GM23338 (cell line): ENCODE measurements at regions not wholly inside any gene's neighbourhood (a gene's known extent, or its start where the extent isn't known, plus 50 kb on each side); places are given as distances from the start of the nearest gene placed in this dataset.

Source experiments
- ATAC-seq: fragments of 200-7000 bp; cut with Tn5 transposase; 3 replicates; pipeline ENCODE4 v1.9.1; 2020
- DNase-seq: peaks from one replicate; pipeline ENCODE4 v3.0.0-alpha.2; 2015; ENCODE audit warnings: low spot score
- H2AFZ ChIP-seq: fragments of 200-600 bp; sonication (generic); 2 replicates; pipeline ENCODE4 v1.8.0; 2016; ENCODE audit warnings: antibody characterized with exemption, mild to moderate bottlenecking, moderate library complexity
- H3F3A ChIP-seq: fragments of 200-600 bp; sonication (generic); replicated peaks from 2 replicates; pipeline ENCODE4 v1.8.0; 2017; ENCODE audit warnings: antibody characterized with exemption, mixed run types, low read depth
- H3K27ac ChIP-seq: fragments of 200-600 bp; sonication (generic); 2 replicates; pipeline ENCODE4 v1.6.1; 2016; ENCODE audit warnings: low read depth
- H3K27me3 ChIP-seq: fragments of 200-600 bp; sonication (generic); 2 replicates; pipeline ENCODE4 v1.8.0; 2016; ENCODE audit warnings: mild to moderate bottlenecking, mixed run types, moderate library complexity; ENCODE audit not compliant: insufficient read depth
- H3K36me3 ChIP-seq: fragments of 200-600 bp; sonication (generic); 2 replicates; pipeline ENCODE4 v1.8.0; 2016; ENCODE audit warnings: mild to moderate bottlenecking; ENCODE audit not compliant: insufficient read depth
- H3K4me1 ChIP-seq: fragments of 200-600 bp; sonication (generic); 2 replicates; pipeline ENCODE4 v1.8.0; 2016; ENCODE audit warnings: mild to moderate bottlenecking, moderate library complexity; ENCODE audit not compliant: insufficient read depth
- H3K4me2 ChIP-seq: fragments of 200-600 bp; sonication (generic); 2 replicates; pipeline ENCODE4 v1.7.1; 2017; ENCODE audit warnings: mixed run types
- H3K4me3 ChIP-seq: fragments of 200-600 bp; sonication (generic); 2 replicates; pipeline ENCODE4 v1.6.1; 2016; ENCODE audit warnings: mixed run types
- H3K79me2 ChIP-seq: fragments of 200-600 bp; sonication (generic); replicated peaks from 2 replicates; pipeline ENCODE4 v1.8.0; 2017; ENCODE audit warnings: mild to moderate bottlenecking; ENCODE audit not compliant: insufficient read depth
- H3K9me2 ChIP-seq: fragments of 200-600 bp; sonication (generic); 2 replicates; pipeline ENCODE4 v1.8.0; 2017; ENCODE audit not compliant: insufficient read depth
- H4K20me1 ChIP-seq: fragments of 200-600 bp; sonication (generic); replicated peaks from 2 replicates; pipeline ENCODE4 v1.8.0; 2017; ENCODE audit warnings: mild to moderate bottlenecking; ENCODE audit not compliant: insufficient read depth
- H3K27ac Mint-ChIP-seq: 2 replicates; pipeline ENCODE4 v1.8.0; 2020; ENCODE audit warnings: inconsistent platforms, mild to moderate bottlenecking, moderate library complexity, mixed read lengths
- H3K27me3 Mint-ChIP-seq: 3 replicates; pipeline ENCODE4 v1.8.0; 2022; ENCODE audit warnings: low read depth, mild to moderate bottlenecking, moderate library complexity, mixed read lengths, inconsistent platforms; ENCODE audit not compliant: insufficient read depth, poor library complexity
- H3K36me3 Mint-ChIP-seq: 3 replicates; pipeline ENCODE4 v1.8.0; 2021; ENCODE audit warnings: low read depth, mild to moderate bottlenecking, inconsistent platforms, moderate library complexity, mixed read lengths
- H3K4me1 Mint-ChIP-seq: 3 replicates; pipeline ENCODE4 v1.8.0; 2020; ENCODE audit warnings: mild to moderate bottlenecking, inconsistent platforms, mixed read lengths
- H3K4me3 Mint-ChIP-seq: 3 replicates; pipeline ENCODE4 v1.8.0; 2021; ENCODE audit warnings: moderate library complexity, mild to moderate bottlenecking, inconsistent platforms, mixed read lengths
- H3K9me3 Mint-ChIP-seq: 3 replicates; pipeline ENCODE4 v1.8.0; 2020; ENCODE audit warnings: moderate library complexity, mild to moderate bottlenecking, inconsistent platforms, mixed read lengths
- CREB1 ChIP-seq: fragments of 250-450 bp; sonication (Bioruptor Pico); IDR thresholded peaks from 2 replicates; pipeline ENCODE4 v1.5.0; 2020; ENCODE audit warnings: low read depth, mild to moderate bottlenecking, moderate library complexity
- ETS1 ChIP-seq: IDR thresholded peaks from 2 replicates; pipeline ENCODE4 v1.6.1; 2016; ENCODE audit warnings: antibody characterized with exemption
- EZH2phosphoT487 ChIP-seq: fragments of 200-600 bp; sonication (generic); IDR thresholded peaks from one replicate; pipeline ENCODE4 v1.8.1; 2018; ENCODE audit warnings: antibody characterized with exemption; ENCODE audit not compliant: unreplicated experiment
- NANOG ChIP-seq: IDR thresholded peaks from 2 replicates; pipeline ENCODE4 v1.6.1; 2016; ENCODE audit warnings: antibody characterized with exemption, borderline replicate concordance
- POLR2AphosphoS5 ChIP-seq: IDR thresholded peaks from 2 replicates; pipeline ENCODE4 v1.6.1; 2016; ENCODE audit warnings: antibody characterized with exemption, low read depth
- STAT1 ChIP-seq: IDR thresholded peaks from one replicate; pipeline ENCODE4 v1.6.1; 2016; ENCODE audit warnings: antibody characterized with exemption; ENCODE audit not compliant: unreplicated experiment
- ZNF114 ChIP-seq: fragments of 250-450 bp; sonication (Bioruptor Pico); IDR thresholded peaks from 2 replicates; pipeline ENCODE4 v1.5.0; 2020; ENCODE audit warnings: mild to moderate bottlenecking, moderate library complexity
- ZNF331 ChIP-seq: fragments of 250-450 bp; sonication (Bioruptor Pico); IDR thresholded peaks from 2 replicates; pipeline ENCODE4 v1.5.0; 2020; ENCODE audit warnings: low read depth, mild to moderate bottlenecking, moderate library complexity
- TF ChIP-seq, protein P1 (sequence below): IDR thresholded peaks from one replicate; pipeline ENCODE4 v1.6.1; 2018; ENCODE audit warnings: antibody characterized with exemption; ENCODE audit not compliant: unreplicated experiment
- TF ChIP-seq, protein P2 (sequence below), 2 experiments: fragments of 200-600 bp in 1 of 2; sonication (generic) in 1 of 2; conservative IDR thresholded peaks; 2 replicates each; pipeline versions ENCODE4 v1.5.1 to v1.6.1; 2016 to 2017; ENCODE audit warnings: antibody characterized with exemption in 2 of 2, low read depth in 2 of 2, mild to moderate bottlenecking in 2 of 2, moderate library complexity in 1 of 2

- H3K27ac Mint-ChIP-seq, result no peak overlapping the region
- H3K27ac ChIP-seq, result no peak overlapping the region
Observed at GRCh38 chr12:65696227-65696626, 128.1 kb upstream of the HMGA2 start.

More at GRCh38 chr12:65696227-65696626, 128.1 kb upstream of the HMGA2 start:
- TF ChIP-seq STAT1, result no peak
- TF ChIP-seq, protein P1, sequence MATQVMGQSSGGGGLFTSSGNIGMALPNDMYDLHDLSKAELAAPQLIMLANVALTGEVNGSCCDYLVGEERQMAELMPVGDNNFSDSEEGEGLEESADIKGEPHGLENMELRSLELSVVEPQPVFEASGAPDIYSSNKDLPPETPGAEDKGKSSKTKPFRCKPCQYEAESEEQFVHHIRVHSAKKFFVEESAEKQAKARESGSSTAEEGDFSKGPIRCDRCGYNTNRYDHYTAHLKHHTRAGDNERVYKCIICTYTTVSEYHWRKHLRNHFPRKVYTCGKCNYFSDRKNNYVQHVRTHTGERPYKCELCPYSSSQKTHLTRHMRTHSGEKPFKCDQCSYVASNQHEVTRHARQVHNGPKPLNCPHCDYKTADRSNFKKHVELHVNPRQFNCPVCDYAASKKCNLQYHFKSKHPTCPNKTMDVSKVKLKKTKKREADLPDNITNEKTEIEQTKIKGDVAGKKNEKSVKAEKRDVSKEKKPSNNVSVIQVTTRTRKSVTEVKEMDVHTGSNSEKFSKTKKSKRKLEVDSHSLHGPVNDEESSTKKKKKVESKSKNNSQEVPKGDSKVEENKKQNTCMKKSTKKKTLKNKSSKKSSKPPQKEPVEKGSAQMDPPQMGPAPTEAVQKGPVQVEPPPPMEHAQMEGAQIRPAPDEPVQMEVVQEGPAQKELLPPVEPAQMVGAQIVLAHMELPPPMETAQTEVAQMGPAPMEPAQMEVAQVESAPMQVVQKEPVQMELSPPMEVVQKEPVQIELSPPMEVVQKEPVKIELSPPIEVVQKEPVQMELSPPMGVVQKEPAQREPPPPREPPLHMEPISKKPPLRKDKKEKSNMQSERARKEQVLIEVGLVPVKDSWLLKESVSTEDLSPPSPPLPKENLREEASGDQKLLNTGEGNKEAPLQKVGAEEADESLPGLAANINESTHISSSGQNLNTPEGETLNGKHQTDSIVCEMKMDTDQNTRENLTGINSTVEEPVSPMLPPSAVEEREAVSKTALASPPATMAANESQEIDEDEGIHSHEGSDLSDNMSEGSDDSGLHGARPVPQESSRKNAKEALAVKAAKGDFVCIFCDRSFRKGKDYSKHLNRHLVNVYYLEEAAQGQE, result no peak
- TF ChIP-seq NANOG, result no peak
- no peak for TF ChIP-seq CREB1 (CRISPR knock-in tag)
- TF ChIP-seq, protein P2, sequence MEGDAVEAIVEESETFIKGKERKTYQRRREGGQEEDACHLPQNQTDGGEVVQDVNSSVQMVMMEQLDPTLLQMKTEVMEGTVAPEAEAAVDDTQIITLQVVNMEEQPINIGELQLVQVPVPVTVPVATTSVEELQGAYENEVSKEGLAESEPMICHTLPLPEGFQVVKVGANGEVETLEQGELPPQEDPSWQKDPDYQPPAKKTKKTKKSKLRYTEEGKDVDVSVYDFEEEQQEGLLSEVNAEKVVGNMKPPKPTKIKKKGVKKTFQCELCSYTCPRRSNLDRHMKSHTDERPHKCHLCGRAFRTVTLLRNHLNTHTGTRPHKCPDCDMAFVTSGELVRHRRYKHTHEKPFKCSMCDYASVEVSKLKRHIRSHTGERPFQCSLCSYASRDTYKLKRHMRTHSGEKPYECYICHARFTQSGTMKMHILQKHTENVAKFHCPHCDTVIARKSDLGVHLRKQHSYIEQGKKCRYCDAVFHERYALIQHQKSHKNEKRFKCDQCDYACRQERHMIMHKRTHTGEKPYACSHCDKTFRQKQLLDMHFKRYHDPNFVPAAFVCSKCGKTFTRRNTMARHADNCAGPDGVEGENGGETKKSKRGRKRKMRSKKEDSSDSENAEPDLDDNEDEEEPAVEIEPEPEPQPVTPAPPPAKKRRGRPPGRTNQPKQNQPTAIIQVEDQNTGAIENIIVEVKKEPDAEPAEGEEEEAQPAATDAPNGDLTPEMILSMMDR (conservative IDR thresholded peaks at IDR 0.05; ENCODE audit: low read depth in 2 of 2), result no peak
- no peak for TF ChIP-seq POLR2AphosphoS5
- TF ChIP-seq ZNF331 (CRISPR knock-in tag), result no peak
- TF ChIP-seq ETS1, result no peak
- TF ChIP-seq ZNF114 (CRISPR knock-in tag), result no peak
- no peak for TF ChIP-seq EZH2phosphoT487
- no peaks in the 10 kb centered on the region for H3K79me2 ChIP-seq
- no peaks in the 10 kb centered on the region for H4K20me1 ChIP-seq
- H3K27me3 Mint-ChIP-seq, result peaks cover 1% of the 10 kb centered on the region
- H3K4me1 ChIP-seq, result peaks cover 13% of the 10 kb centered on the region
- H3K4me1 Mint-ChIP-seq, result peaks cover 4% of the 10 kb centered on the region; the same call in 2 of the 3 replicates
- H3F3A ChIP-seq, result no peaks in the 10 kb centered on the region
- H3K9me3 Mint-ChIP-seq, result no peaks in the 10 kb centered on the region
- no peaks in the 10 kb centered on the region for H3K36me3 Mint-ChIP-seq
- no peak overlapping the region for H3K4me3 ChIP-seq
- no peaks in the 10 kb centered on the region; the same call in 1 of the 2 replicates for H3K9me2 ChIP-seq
- no peaks in the 10 kb centered on the region for H3K36me3 ChIP-seq
- H3K27me3 ChIP-seq, result no peaks in the 10 kb centered on the region
- ATAC-seq (no peak), DNase-seq (no peak)
- no peak overlapping the region for H3K4me2 ChIP-seq
- H2AFZ ChIP-seq, result peak overlapping the region; percentile 77
- H3K4me3 Mint-ChIP-seq, result no peak overlapping the region
